22Rv1 (cell line): ENCODE measurements at regions not wholly inside any gene's neighbourhood (a gene's known extent, or its start where the extent isn't known, plus 50 kb on each side); places are given as distances from the start of the nearest gene placed in this dataset.
"Not testable (repeated sequence)": the region's sequence is repeated elsewhere in the genome, so short reads cannot be mapped to it uniquely, and the experiment has no call there.

Experiments
- H3K27ac ChIP-seq: fragments of 450-650 bp; 2 replicates; pipeline ENCODE4 v1.5.1; 2017
- ZFX ChIP-seq: fragments of 450-650 bp; IDR thresholded peaks from 2 replicates; pipeline ENCODE4 v1.6.1; 2017; ENCODE audit warnings: antibody characterized with exemption, borderline replicate concordance
- TF ChIP-seq, protein P1 (sequence below): fragments of 450-650 bp; IDR thresholded peaks from 2 replicates; pipeline ENCODE4 v1.5.1; 2017; ENCODE audit warnings: mild to moderate bottlenecking

- TF ChIP-seq, protein P1, sequence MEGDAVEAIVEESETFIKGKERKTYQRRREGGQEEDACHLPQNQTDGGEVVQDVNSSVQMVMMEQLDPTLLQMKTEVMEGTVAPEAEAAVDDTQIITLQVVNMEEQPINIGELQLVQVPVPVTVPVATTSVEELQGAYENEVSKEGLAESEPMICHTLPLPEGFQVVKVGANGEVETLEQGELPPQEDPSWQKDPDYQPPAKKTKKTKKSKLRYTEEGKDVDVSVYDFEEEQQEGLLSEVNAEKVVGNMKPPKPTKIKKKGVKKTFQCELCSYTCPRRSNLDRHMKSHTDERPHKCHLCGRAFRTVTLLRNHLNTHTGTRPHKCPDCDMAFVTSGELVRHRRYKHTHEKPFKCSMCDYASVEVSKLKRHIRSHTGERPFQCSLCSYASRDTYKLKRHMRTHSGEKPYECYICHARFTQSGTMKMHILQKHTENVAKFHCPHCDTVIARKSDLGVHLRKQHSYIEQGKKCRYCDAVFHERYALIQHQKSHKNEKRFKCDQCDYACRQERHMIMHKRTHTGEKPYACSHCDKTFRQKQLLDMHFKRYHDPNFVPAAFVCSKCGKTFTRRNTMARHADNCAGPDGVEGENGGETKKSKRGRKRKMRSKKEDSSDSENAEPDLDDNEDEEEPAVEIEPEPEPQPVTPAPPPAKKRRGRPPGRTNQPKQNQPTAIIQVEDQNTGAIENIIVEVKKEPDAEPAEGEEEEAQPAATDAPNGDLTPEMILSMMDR, result no peak
- TF ChIP-seq ZFX, result no peak
- no peak overlapping the region for H3K27ac ChIP-seq
These were observed 390.7 kb downstream of the GBA3 start for GRCh38 chr4:23083391-23083790.

- not testable (repeated sequence) for H3K27ac ChIP-seq
These were observed 387.4 kb downstream of the GBA3 start for GRCh38 chr4:23080171-23080570.

GRCh38 chr4:23070848-23071570 is 378.3 kb downstream of the GBA3 start:
- TF ChIP-seq ZFX, result no peak
- TF ChIP-seq, protein P1, result no peak
- no peak overlapping the region for H3K27ac ChIP-seq

DNA sequence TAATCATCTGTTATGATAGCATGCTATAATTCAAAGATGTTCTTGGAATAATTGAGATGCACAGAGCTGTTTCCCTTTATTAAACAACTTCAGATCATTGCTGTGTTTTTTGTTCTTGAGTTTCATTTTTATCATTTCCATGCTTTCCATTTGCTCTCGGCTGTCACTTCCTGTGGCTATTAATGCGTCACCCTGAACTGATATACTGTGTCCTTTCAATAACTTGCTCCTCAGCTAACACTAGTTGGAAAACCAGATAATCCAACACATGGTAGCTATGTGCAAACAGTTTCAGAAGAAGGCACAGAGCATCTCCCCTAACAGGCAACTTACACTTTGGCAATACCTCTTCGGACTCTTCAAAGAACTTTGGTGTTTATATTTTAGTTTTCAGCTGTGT is 376.0 kb downstream of the GBA3 start:
- TF ChIP-seq, protein P1, result no peak
- TF ChIP-seq ZFX, result no peak
- H3K27ac ChIP-seq, result no peak overlapping the region

DNA sequence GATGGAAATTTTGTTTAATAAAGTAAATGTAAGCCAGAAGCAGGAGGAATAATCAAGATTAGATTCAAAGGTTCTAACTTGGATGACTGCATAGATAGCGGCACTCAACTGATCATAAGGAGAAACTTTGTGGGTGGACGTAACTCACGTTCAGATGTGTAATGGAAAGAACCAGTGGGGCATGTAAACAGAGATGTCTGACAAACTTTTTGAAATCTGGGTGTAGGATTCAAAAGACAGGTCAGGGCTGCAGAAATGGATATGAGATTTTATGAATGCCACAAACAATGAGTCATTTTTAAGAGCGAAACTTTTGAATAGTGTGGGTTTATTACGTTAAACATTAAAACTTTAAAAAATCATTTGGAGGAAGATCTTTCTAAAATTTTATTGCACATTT is 375.6 kb downstream of the GBA3 start:
- no peak for TF ChIP-seq ZFX
- TF ChIP-seq, protein P1, result no peak
- no peak overlapping the region for H3K27ac ChIP-seq

GRCh38 chr4:23062188-23062587 is 369.5 kb downstream of the GBA3 start:
- TF ChIP-seq, protein P1, result no peak
- TF ChIP-seq ZFX, result no peak
- no peak overlapping the region for H3K27ac ChIP-seq

GRCh38 chr4:23061431-23061830 is 368.7 kb downstream of the GBA3 start:
- H3K27ac ChIP-seq, result no peak overlapping the region
- TF ChIP-seq ZFX, result no peak
- TF ChIP-seq, protein P1, result no peak

DNA sequence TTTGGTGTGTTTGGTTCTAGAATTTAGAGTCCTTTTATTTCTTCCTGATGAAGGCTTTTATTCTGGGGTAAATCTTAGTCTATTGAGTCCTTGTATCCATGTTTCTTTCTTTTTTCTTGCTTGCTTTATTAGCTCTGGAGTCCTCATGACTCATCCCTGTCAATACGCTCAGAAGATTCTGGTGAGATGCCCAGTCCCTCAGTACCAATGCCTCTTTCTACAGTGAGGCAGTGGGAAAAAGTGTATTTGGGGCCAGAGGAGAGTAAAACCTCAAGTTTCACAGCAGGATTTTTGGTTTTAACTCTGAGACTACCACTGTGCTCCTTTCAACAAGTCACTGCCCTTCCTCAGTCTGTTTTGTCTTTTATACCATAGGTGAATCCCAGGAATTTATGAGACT is 368.0 kb downstream of the GBA3 start:
- no peak overlapping the region for H3K27ac ChIP-seq
- no peak for TF ChIP-seq ZFX
- TF ChIP-seq, protein P1, result no peak
